Stimulated activated naive CD4-positive, alpha-beta T cell (primary cell): ENCODE measurements at regions not wholly inside any gene's neighbourhood (a gene's known extent, or its start where the extent isn't known, plus 50 kb on each side); places are given as distances from the start of the nearest gene placed in this dataset.

Experiments used
- DNase-seq, 6 experiments: peaks; one replicate each; lab custom pipeline; 2025; lab: John Stamatoyannopoulos, UW

GRCh38 chr12:85639834-85640233, 196.4 kb downstream of the RASSF9 start:
- DNase-seq = no peak

GRCh38 chr12:85641796-85642195, 194.4 kb downstream of the RASSF9 start:
- no peak for DNase-seq

GRCh38 chr12:85642288-85642687, 193.9 kb downstream of the RASSF9 start:
- no peak for DNase-seq

- DNase-seq = no peak
These were observed 193.4 kb downstream of the RASSF9 start for GRCh38 chr12:85642808-85643207.

GRCh38 chr12:85644508-85644907, 191.7 kb downstream of the RASSF9 start:
- DNase-seq = no peak

GRCh38 chr12:85653731-85654455, 182.3 kb downstream of the RASSF9 start:
- DNase-seq = no peak

- DNase-seq = no peak
These were observed 181.8 kb downstream of the RASSF9 start for GRCh38 chr12:85654456-85654840.

GRCh38 chr12:85656561-85656960, 179.6 kb downstream of the RASSF9 start:
- DNase-seq = no peak

- DNase-seq = no peak
These were observed 179.0 kb downstream of the RASSF9 start for GRCh38 chr12:85657251-85657650.

- no peak for DNase-seq
These were observed 178.2 kb downstream of the RASSF9 start for GRCh38 chr12:85657836-85658630.

- no peak for DNase-seq
These were observed 176.3 kb downstream of the RASSF9 start for GRCh38 chr12:85659754-85660530.

- DNase-seq = no peak
These were observed 174.6 kb downstream of the RASSF9 start for GRCh38 chr12:85661461-85662206.

GRCh38 chr12:85662207-85662602, 174.0 kb downstream of the RASSF9 start:
- no peak for DNase-seq

GRCh38 chr12:85663631-85664030, 172.6 kb downstream of the RASSF9 start:
- no peak for DNase-seq

- no peak for DNase-seq
These were observed 171.8 kb downstream of the RASSF9 start for GRCh38 chr12:85664429-85664828.

GRCh38 chr12:85669911-85670310, 166.3 kb downstream of the RASSF9 start:
- no peak for DNase-seq

GRCh38 chr12:85672436-85672835, 163.8 kb downstream of the RASSF9 start:
- no peak for DNase-seq

- DNase-seq = no peak
These were observed 162.2 kb downstream of the RASSF9 start for GRCh38 chr12:85673921-85674420.

- no peak for DNase-seq
These were observed 159.1 kb downstream of the RASSF9 start for GRCh38 chr12:85676816-85677749.

- no peak for DNase-seq
These were observed 156.9 kb downstream of the RASSF9 start for GRCh38 chr12:85679296-85679695.

- no peak for DNase-seq
These were observed 155.3 kb downstream of the RASSF9 start for GRCh38 chr12:85680881-85681280.
